ENCODE measurements at regions not wholly inside any gene's neighbourhood (a gene's known extent, or its start where the extent isn't known, plus 50 kb on each side); places are given as distances from the start of the nearest gene placed in this dataset.

GRCh38 chr5:133778636-133779035, 166.3 kb upstream of the FSTL4 start:
- TF ChIP-seq CTCF (IDR thresholded peaks at IDR 0.05; ENCODE audit: borderline replicate concordance, insufficient read depth, low read depth, low read length): no peak
- H3K4me3 ChIP-seq (ENCODE audit: low read depth, low read length): no peak overlapping the region

GRCh38 chr5:133777951-133778350, 165.6 kb upstream of the FSTL4 start:
- H3K4me3 ChIP-seq (ENCODE audit: low read depth, low read length): no peak overlapping the region
- TF ChIP-seq CTCF (IDR thresholded peaks at IDR 0.05; ENCODE audit: borderline replicate concordance, insufficient read depth, low read depth, low read length): no peak

- H3K4me3 ChIP-seq (ENCODE audit: low read depth, low read length): no peak overlapping the region
- no peak for TF ChIP-seq CTCF (IDR thresholded peaks at IDR 0.05; ENCODE audit: borderline replicate concordance, insufficient read depth, low read depth, low read length)
Observed at GRCh38 chr5:133775584-133776304, 163.4 kb upstream of the FSTL4 start.

GRCh38 chr5:133773247-133774202, 161.2 kb upstream of the FSTL4 start:
- no peak for TF ChIP-seq CTCF (IDR thresholded peaks at IDR 0.05; ENCODE audit: borderline replicate concordance, insufficient read depth, low read depth, low read length)
- no peak overlapping the region for H3K4me3 ChIP-seq (ENCODE audit: low read depth, low read length)

GRCh38 chr5:133769842-133770241, 157.5 kb upstream of the FSTL4 start:
- TF ChIP-seq CTCF (IDR thresholded peaks at IDR 0.05; ENCODE audit: borderline replicate concordance, insufficient read depth, low read depth, low read length): no peak
- no peak overlapping the region for H3K4me3 ChIP-seq (ENCODE audit: low read depth, low read length)

GRCh38 chr5:133763744-133764143, 151.4 kb upstream of the FSTL4 start:
- TF ChIP-seq CTCF (IDR thresholded peaks at IDR 0.05; ENCODE audit: borderline replicate concordance, insufficient read depth, low read depth, low read length): no peak
- no peak overlapping the region for H3K4me3 ChIP-seq (ENCODE audit: low read depth, low read length)

All from GM12875 (cell line).